ENCODE measurements at regions not wholly inside any gene's neighbourhood (a gene's known extent, or its start where the extent isn't known, plus 50 kb on each side); places are given as distances from the start of the nearest gene placed in this dataset.

GRCh38 chr13:39167018-39167417, 128.8 kb downstream of the NHLRC3 start:
- no peak for DNase-seq

- DNase-seq: no peak
Observed at GRCh38 chr13:39170711-39171110, 132.5 kb downstream of the NHLRC3 start.

- DNase-seq: no peak
Observed at GRCh38 chr13:39185326-39185725, 147.1 kb downstream of the NHLRC3 start.

- no peak for DNase-seq
Observed at GRCh38 chr13:39186205-39186875, 148.1 kb downstream of the NHLRC3 start.

- no peak for DNase-seq
Observed at GRCh38 chr13:39189778-39190177, 151.5 kb downstream of the NHLRC3 start.

- no peak for DNase-seq
Observed at GRCh38 chr13:39196965-39197646, 158.8 kb downstream of the NHLRC3 start.

GRCh38 chr13:39197647-39198007, 159.4 kb downstream of the NHLRC3 start:
- DNase-seq: peak; percentile 11

- peak; percentile 25 for DNase-seq
Observed at GRCh38 chr13:39200249-39200910, 162.1 kb downstream of the NHLRC3 start.

GRCh38 chr13:39201180-39201579, 162.9 kb downstream of the NHLRC3 start:
- no peak for DNase-seq

- DNase-seq: no peak
Observed at GRCh38 chr13:39202746-39203145, 164.5 kb downstream of the NHLRC3 start.

- DNase-seq: no peak
Observed at GRCh38 chr13:39208636-39209035, 170.4 kb downstream of the NHLRC3 start.

- no peak for DNase-seq
Observed at GRCh38 chr13:39209731-39210531, 171.7 kb downstream of the NHLRC3 start.

- DNase-seq: no peak
Observed at GRCh38 chr13:39210961-39211534, 172.8 kb downstream of the NHLRC3 start.

- no peak for DNase-seq
Observed at GRCh38 chr13:39215971-39216370, 177.7 kb downstream of the NHLRC3 start.

- DNase-seq: no peak
Observed at GRCh38 chr13:39217471-39217870, 179.2 kb downstream of the NHLRC3 start.

GRCh38 chr13:39224671-39225240, 186.5 kb downstream of the NHLRC3 start:
- DNase-seq: no peak

- DNase-seq: no peak
Observed at GRCh38 chr13:39225860-39226259, 187.6 kb downstream of the NHLRC3 start.

GRCh38 chr13:39226359-39226758, 188.1 kb downstream of the NHLRC3 start:
- DNase-seq: no peak

- no peak for DNase-seq
Observed at GRCh38 chr13:39232401-39232980, 194.2 kb downstream of the NHLRC3 start.

- DNase-seq: no peak
Observed at GRCh38 chr13:39232999-39233398, 194.7 kb downstream of the NHLRC3 start.

GRCh38 chr13:39233519-39233918, 195.3 kb downstream of the NHLRC3 start:
- DNase-seq: peak; percentile 27

GRCh38 chr13:39244561-39245230, 206.4 kb downstream of the NHLRC3 start:
- no peak for DNase-seq
